ENCODE measurements at regions not wholly inside any gene's neighbourhood (a gene's known extent, or its start where the extent isn't known, plus 50 kb on each side); places are given as distances from the start of the nearest gene placed in this dataset.

DNA sequence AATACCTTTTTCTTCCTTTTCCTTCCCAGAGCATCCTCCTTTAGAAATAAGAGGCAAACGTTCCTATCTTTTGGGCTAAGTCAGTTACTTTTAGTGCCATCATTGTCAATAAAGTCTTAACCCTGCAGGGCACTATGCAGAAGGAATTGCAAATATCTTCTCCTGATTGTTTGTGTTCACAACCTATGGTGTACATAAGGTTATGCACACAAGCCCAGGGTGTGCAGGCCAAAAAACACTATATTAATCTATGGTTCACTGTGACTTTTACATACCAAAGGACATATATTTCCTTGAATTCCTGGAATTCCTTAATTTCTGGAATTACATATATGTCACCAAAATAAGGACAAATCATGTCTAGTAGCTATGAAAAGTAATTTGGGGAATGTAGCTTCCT, 493.5 kb downstream of the MTRR start:
- TF ChIP-seq MYC (IDR thresholded peaks at IDR 0.05; ENCODE audit: low read depth, low read length): no peak
- TF ChIP-seq, protein P1, sequence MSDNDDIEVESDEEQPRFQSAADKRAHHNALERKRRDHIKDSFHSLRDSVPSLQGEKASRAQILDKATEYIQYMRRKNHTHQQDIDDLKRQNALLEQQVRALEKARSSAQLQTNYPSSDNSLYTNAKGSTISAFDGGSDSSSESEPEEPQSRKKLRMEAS (IDR thresholded peaks at IDR 0.05; ENCODE audit: low read depth, low read length): no peak
- TF ChIP-seq, protein P2, sequence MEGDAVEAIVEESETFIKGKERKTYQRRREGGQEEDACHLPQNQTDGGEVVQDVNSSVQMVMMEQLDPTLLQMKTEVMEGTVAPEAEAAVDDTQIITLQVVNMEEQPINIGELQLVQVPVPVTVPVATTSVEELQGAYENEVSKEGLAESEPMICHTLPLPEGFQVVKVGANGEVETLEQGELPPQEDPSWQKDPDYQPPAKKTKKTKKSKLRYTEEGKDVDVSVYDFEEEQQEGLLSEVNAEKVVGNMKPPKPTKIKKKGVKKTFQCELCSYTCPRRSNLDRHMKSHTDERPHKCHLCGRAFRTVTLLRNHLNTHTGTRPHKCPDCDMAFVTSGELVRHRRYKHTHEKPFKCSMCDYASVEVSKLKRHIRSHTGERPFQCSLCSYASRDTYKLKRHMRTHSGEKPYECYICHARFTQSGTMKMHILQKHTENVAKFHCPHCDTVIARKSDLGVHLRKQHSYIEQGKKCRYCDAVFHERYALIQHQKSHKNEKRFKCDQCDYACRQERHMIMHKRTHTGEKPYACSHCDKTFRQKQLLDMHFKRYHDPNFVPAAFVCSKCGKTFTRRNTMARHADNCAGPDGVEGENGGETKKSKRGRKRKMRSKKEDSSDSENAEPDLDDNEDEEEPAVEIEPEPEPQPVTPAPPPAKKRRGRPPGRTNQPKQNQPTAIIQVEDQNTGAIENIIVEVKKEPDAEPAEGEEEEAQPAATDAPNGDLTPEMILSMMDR (IDR thresholded peaks at IDR 0.05; ENCODE audit: low read depth, low read length): no peak
- no peak for TF ChIP-seq POLR2A (IDR thresholded peaks at IDR 0.05; ENCODE audit: extremely low read depth, insufficient read length)
- no peak overlapping the region for H3K4me3 ChIP-seq (ENCODE audit: low read depth, low read length)
- DNase-seq (ENCODE audit: low read depth): no peak

DNA sequence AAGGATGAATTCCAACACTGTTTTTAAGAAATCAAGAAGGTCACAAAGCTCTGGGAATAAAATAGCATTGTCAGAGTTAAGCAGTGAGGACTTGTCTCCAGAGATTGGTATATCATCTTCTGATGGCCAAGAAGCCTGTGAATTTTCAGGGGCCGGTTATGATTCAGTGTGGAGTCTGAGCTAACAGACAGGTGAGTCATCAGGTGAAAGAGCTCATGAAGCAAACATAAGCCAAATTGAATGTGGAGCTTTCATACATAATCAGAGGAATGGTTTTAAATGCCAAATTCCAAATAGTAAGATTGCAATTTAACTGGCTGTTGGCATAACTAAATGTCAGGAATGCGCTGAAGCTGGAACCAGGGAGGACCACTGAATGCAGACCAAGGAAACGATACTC, 494.2 kb downstream of the MTRR start:
- H3K4me3 ChIP-seq (ENCODE audit: low read depth, low read length): no peak overlapping the region
- DNase-seq (ENCODE audit: low read depth): no peak
- TF ChIP-seq MYC (IDR thresholded peaks at IDR 0.05; ENCODE audit: low read depth, low read length) (no peak), POLR2A (IDR thresholded peaks at IDR 0.05; ENCODE audit: extremely low read depth, insufficient read length) (no peak)
- TF ChIP-seq, protein P1 (IDR thresholded peaks at IDR 0.05; ENCODE audit: low read depth, low read length): no peak
- TF ChIP-seq, protein P2 (IDR thresholded peaks at IDR 0.05; ENCODE audit: low read depth, low read length): no peak

DNA sequence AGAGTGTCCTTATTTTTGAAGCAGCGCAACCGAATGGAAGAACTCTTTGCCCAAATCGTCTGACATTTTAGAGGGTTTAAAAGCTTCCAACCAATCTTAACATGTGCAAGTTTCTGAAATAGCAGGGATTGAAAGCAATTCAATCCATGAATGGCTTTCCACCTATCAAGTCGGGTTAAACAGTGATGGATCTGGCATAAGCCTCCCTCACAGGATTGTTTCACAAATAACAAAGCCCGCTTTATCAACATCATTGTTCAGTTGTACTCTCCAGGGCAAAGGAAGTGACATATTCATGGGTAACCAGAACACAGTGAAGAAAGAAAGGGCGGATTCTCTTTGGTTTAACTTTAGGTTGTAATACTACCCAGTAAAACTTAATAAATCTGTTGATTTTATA, 497.3 kb downstream of the MTRR start:
- H3K4me3 ChIP-seq (ENCODE audit: low read depth, low read length): no peak overlapping the region
- no peak for TF ChIP-seq MYC (IDR thresholded peaks at IDR 0.05; ENCODE audit: low read depth, low read length)
- no peak for TF ChIP-seq POLR2A (IDR thresholded peaks at IDR 0.05; ENCODE audit: extremely low read depth, insufficient read length)
- TF ChIP-seq, protein P1 (IDR thresholded peaks at IDR 0.05; ENCODE audit: low read depth, low read length): no peak
- TF ChIP-seq, protein P2 (IDR thresholded peaks at IDR 0.05; ENCODE audit: low read depth, low read length): no peak
- no peak for DNase-seq (ENCODE audit: low read depth)

DNA sequence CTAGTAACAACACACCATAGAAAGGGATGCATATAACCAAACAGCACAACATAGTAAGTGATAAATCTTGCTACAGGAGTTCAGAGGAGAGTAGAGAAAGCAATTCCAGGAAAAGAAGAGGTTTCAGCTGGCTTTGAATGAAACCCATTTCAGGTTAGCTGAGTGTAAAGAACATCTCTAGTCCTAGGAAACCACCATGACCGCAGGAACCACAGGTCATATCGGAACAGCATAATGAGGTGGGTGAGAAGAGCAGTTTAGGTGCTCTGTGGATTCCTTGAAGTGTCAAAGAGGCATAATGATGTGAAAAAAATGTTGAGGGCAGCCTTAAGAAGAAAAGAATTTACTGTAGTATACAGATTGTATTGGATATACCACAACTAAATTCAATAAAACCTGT, 507.5 kb downstream of the MTRR start:
- DNase-seq (ENCODE audit: low read depth): no peak
- H3K4me3 ChIP-seq (ENCODE audit: low read depth, low read length): no peak overlapping the region
- TF ChIP-seq, protein P2 (IDR thresholded peaks at IDR 0.05; ENCODE audit: low read depth, low read length): no peak
- TF ChIP-seq, protein P1 (IDR thresholded peaks at IDR 0.05; ENCODE audit: low read depth, low read length): no peak
- TF ChIP-seq POLR2A (IDR thresholded peaks at IDR 0.05; ENCODE audit: extremely low read depth, insufficient read length) (no peak), MYC (IDR thresholded peaks at IDR 0.05; ENCODE audit: low read depth, low read length) (no peak)

GRCh38 chr5:8381972-8382371, 513.0 kb downstream of the MTRR start:
- TF ChIP-seq, protein P1 (IDR thresholded peaks at IDR 0.05; ENCODE audit: low read depth, low read length): no peak
- TF ChIP-seq MYC (IDR thresholded peaks at IDR 0.05; ENCODE audit: low read depth, low read length) (no peak), POLR2A (IDR thresholded peaks at IDR 0.05; ENCODE audit: extremely low read depth, insufficient read length) (no peak)
- TF ChIP-seq, protein P2 (IDR thresholded peaks at IDR 0.05; ENCODE audit: low read depth, low read length): no peak
- DNase-seq (ENCODE audit: low read depth): no peak
- no peak overlapping the region for H3K4me3 ChIP-seq (ENCODE audit: low read depth, low read length)

GRCh38 chr5:8382456-8382855, 513.5 kb downstream of the MTRR start:
- DNase-seq (ENCODE audit: low read depth): no peak
- no peak overlapping the region for H3K4me3 ChIP-seq (ENCODE audit: low read depth, low read length)
- no peak for TF ChIP-seq MYC (IDR thresholded peaks at IDR 0.05; ENCODE audit: low read depth, low read length)
